Dermis blood vessel endothelial cell (primary cell): ENCODE measurements at regions not wholly inside any gene's neighbourhood (a gene's known extent, or its start where the extent isn't known, plus 50 kb on each side); places are given as distances from the start of the nearest gene placed in this dataset.
A peak's percentile ranks its signal among the peaks of the same experiment; 100 is the strongest.

ENCODE experiments used
- DNase-seq: peaks from one replicate; pipeline ENCODE4 v3.0.0; 2010

DNA sequence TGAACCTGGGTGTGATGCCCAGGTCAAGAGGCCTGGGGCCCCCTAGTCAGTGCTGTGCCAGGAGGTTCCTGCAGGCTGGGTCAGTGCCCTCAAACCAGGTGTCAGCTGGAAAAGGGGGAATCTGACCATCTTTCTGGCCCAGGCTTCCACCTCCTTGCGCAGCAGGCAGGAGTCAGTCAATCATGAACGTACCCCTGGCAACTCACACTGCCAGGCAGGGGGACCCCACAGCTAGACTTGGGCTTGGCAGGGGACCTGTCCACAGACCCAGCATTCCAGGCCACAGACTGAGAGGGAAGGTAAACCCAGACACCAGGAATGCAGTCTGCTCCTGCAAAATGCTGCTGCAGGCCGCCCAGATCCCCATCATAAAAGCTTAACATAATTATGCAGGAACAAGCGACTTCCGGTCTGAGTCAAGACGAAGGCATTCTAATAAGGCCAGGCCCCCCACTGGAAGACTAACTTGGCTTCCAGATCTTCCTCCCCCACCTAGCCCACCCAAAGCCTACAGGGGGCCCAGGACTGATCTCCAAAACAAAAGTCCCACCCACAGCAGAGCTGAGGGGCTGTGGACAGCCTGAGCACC, 156.3 kb downstream of the BCOR start:
- peak; percentile 20 for DNase-seq

DNA sequence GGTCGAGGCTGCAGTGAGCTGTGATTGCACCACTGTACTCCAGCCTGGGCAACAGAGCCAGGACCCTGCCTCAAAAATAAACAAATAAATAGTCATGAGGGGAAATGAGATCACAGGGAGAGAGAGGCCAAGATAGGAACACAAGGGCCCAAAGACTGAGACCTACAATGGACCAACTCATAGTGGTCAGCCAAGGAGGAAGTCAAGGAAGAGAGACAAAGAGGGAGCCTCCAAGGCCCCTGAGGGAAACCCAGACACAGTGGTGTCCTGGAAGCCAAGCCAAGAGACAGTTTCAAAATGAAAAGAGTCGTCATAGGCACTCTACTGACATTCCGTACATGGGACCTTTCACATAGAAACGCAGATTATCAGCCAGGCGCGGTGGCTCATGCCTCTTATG, 153.3 kb downstream of the BCOR start:
- DNase-seq, result no peak

DNA sequence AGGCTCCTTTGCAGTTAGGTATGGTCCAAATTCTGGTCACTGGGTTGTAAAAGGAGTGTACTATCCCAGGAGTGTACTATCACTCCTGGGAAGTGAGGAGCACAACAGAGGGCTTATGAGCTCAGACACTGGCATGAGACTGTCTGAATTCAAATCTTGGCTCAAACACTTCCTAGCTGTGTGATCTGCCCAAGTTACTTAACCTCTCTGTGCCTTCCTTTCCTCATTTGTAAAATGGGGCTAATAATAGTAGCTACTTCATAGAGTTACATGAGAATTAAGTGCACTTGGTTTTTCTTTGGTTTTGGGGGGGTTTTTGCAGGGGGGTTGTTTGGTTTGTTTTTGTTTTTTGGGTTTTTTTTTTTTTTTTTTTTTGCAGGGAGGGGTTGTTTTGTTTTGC, 152.0 kb downstream of the BCOR start:
- DNase-seq, result no peak

DNA sequence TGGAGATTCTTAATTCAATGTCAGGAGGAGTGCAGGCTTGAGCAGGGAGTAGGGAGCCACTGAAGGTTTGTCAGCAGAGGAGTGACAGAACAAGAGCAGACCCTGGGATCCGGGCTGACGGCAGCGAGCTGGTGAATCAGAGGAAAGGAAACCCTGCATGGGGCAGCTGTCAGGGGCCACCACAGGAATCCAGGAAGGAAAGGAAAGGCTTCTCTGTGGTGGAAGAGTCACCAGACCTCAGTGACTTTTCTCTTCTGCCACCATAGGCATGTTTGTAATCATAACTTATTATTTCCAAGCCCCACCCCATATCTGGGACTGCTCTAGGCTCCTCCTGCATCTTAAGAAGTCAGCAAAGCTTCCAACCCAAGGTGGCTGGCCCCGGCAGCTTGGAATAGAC, 150.9 kb downstream of the BCOR start:
- peak; percentile 36 for DNase-seq

DNA sequence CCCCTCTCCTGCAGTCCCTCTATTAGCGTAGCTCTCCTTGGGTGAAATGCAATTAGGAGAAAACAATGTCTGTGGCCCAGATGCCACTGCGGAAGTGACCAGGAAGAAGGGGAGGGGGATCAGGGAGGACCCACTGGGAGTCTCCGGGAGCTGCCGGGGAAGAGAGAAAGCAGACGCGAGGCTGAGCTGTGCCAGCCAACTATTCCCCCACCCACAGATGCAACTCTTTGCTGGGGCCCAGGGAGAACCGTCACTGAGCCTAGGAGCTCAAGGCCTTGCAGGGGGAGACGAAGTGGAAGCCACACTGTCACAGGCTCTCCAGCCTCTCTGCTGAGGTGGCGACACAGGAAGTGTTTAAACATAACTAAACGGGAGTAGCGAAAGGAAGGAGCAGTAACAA, 149.2 kb downstream of the BCOR start:
- DNase-seq, result peak; percentile 11

DNA sequence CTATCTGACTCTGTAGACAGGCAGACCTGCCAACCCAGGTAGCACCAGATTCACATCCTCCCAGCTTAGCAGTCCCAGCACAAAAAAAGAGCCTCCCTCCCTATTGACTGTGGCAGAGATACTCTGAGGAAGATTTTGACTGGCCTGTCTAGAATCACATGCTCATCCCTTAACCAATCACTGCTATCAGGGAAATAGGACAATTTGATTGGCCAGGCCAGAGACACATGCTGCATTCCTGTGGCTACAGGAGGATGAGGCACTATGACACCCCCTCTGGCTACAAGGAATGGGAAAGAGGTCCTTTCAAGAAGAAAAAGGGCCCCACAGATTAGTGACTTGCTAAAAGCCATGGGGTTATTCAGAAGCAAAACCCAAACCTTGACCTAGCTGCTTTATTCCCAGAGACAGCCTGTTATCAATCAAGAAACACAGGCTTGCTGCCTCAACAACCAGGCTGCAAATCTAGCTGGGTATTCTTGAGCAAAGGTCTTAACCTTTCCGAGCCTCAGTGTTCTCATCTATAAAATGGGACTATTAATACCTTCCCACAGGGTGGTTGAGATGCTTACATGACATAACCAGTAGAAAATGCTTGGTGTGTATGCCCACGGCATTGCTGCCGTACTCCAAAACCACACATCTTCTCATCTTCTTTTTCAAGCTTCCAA, 147.6 kb downstream of the BCOR start:
- DNase-seq, result no peak

DNA sequence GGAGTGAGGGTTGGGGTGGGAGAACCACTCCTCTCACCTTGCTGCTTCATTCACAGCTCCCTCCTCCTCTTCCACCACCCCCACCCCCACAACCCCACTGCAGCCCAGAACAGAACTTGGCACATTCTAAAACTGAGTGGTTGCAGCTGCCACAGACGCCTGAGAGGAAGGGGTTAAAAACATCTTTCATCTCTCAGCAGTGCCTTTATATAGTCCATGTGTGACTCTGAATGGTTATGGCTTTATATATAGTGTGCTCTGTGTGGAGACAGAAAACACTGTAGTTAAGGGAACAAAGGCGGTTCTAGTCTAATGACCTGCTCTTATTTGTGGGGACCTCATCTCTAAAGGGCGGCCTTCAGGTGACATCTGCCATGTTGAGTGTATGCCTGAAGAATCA, 144.8 kb downstream of the BCOR start:
- DNase-seq, result no peak

DNA sequence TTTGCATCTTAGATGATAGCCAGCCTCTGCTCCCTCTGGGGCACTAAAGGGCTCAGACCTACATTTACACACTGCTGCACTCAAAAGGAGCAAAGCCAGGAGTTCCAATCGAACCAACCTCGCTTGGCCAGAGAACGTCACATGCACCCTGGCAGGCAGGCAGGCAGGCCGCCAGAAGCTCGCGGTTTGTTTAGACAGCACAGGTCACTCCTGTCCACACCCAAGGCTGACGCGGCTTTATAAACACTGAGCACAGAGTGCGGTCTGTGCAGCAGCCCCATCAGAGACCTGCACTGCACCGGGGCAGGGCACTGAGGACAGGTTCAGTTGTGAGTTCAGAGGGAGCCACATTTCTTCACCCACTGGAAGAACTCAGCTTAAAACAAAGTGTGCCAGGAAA, 143.9 kb downstream of the BCOR start:
- DNase-seq, result peak; percentile 29

DNA sequence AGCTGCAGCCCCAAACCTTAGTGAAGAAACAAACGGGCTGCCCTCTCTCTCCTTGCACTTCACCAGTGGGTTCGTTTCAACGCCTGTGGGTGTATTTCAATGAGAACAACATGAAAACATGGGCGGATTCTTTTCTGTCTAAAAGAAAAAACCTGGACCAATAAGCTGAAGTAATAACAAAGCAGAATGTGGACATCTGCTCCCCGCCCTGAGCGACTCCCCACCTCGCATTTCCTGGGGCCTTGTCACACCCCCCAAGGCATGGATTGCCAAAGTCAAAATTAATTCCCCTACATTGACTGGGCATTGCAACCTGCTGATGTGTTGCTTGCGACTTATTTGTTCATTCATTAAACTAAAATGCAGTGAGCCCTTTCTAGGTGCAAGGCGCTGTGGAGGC, 142.9 kb downstream of the BCOR start:
- DNase-seq, result no peak

DNA sequence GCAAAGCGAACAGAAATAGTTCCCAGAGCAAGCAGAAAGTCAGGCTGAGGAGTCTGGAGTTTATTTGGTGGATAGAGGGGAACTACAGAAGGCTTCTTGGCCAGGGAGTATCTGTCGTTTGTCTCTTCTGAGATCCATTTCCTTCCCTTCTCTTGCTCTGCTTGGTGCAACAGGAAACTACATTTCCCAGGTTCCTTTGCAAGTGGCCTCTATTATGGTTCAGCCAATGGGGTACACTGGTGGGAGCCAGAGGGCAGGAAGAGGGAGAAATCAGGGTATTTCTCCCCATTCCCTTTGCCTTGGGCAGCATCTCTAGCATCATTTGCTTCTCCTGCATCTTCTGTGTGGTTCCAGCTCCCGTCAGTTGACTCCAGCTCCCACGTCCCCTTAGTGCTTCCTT, 142.1 kb downstream of the BCOR start:
- no peak for DNase-seq

DNA sequence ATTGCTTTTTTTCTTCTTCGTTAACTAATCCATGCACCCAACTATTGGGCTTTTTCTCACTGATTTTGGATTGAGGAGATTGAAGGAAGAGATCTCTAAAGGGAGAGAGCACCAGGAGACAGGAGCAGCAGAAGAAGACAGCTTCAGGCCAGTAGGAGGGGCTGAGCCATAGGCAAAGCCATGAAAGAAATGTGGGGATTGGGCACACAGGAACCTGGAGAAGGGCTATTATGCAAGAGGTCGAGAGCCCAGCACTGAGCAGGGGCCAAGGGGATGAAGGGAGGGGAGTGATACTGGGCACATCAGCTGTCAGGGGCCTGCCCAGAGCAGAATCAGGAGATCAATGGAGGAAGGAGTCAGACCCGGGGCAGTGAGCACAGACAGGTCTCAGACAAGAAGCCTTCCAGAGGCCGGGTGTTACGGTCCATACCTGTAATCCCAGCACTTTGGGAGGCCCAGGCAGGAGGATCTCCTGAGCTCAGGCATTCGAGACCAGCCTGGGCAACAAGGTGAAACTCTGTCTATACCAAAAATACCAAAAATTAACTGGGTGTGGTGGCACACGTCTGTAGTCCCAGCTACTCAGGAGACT, 140.9 kb downstream of the BCOR start:
- DNase-seq, result no peak

DNA sequence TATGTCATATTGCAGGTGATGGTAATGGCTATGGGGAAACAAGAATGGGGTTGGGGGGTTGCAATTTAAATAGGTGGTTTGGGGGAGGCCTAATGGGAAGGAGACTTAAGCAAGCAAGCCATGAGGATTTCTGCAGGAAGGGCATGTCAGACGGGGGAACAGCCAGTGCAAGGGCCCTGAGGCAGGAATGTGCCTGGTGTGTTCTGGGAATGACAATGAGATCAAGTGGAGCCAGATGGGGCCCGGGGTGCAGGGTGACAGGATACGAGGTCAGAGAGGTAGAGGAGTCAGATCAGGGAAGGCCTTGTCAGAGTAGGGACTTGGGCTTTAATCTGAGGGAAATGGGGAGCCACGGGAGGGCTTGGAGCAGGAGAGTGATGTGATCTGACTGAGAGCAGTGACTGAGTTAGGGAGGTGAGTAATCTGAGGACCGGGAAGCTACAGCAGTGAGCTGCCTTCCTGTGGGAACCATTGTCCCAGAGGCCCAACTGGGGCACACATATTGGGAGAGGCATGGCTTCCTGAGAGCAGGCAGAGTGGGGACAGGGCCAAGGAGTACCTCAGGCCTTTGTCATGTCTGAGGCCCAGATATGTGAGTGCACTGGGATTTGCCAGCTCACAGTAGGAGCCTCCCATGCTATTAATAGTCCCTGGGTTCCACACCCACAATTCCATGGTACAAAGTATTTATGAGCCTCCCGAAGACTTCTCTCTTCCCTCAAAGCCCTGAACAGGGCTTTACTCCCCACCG, 139.8 kb downstream of the BCOR start:
- peak; percentile 43 for DNase-seq

DNA sequence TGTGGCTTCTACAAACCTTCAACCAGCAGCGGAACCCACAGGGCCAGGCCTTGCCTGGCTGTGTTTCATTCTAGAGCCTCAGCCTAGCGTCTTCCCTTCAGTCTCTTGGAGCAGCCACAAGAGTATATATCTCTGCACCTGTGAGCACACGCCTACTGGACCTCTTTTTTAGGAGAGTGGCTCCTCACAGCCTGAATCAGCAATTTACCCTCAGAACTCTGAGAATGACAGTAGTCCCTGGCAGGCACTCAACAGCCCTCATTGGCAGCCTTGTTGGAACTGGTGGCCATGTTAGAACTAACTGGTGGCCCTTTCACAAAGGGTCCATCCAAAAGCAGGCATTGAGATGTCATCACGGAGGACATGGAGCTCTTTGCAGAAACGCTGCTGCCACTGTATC, 138.9 kb downstream of the BCOR start:
- no peak for DNase-seq

DNA sequence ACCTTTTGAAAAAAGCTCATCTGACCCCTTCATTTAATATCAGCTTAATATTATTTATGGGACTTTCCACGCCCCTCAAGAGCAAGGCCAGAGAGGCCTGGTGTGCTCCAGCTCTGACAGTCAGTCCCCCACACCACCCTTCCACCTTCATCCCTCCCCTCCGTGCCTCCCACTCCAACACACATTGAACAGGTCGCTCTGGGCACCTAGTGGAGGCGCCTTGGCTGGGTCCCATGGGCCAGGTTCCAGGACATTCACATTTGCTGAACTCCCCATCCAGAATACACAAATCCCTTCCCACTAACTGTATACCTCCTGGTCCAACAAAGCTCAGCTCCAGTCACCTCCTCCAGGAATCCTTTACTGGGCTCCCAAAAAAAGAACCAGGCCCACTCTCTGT, 137.5 kb downstream of the BCOR start:
- DNase-seq, result no peak

DNA sequence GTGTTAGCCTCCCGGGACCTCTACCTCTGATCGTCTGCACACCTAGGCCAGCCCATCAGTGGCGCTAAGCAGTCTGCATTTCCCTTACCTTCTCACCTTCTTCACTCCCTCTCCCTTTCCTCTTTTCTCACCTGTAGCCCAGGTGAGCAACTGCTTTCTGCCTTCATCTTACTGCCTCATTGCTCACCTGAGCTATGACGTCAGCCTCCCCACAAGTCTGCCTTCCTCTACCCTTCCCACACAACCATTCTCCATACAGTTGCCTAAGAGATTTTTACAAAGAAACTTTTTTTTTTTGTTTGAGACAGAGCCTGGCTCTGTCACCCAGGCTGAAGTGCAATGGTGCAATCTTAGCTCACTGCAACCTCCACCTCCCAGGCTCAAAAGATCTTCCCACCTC, 136.3 kb downstream of the BCOR start:
- DNase-seq, result no peak

DNA sequence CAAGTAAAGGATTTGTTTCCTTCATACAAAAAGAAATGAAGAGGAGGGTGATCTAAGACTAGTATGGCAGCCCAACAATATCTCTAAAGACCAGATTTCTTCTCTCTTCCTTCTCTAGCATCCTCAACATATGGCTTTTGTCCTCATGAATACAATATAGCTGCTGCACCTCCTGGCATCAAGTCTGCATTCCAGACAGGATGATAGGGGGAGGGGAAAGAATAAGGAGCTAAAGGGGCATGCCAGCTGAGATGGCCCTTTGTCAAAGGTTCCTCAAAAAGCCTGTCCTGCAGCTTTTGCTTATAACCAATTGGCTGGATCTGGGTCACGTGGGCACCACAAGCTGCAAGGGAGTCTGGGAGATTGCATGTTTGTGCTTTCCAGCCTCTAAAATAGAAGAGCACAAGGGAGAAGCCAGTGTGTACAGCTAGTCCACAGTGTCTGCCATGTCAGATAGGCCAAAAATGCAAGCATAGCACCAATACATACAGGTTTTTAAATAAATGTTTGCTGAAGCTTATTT, 132.6 kb downstream of the BCOR start:
- DNase-seq, result no peak

DNA sequence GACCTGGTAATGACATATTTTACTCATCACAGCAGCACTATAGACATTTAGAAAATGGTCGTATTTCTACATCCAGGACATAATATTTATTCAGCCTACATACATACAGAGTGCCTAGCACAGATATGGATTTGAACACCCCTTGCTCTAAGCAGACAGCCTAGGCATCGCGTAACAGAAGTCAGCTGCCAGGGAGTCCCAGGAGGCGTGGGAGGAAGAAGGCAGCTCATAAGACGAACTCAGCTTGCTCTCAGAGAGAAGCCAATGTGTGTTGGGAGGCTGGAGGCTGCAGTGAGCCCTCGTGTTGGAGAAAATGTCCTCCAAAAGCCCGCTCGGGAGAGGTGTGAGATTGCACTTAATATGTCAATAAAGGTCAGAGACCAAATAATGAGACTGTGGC, 131.6 kb downstream of the BCOR start:
- DNase-seq, result no peak

DNA sequence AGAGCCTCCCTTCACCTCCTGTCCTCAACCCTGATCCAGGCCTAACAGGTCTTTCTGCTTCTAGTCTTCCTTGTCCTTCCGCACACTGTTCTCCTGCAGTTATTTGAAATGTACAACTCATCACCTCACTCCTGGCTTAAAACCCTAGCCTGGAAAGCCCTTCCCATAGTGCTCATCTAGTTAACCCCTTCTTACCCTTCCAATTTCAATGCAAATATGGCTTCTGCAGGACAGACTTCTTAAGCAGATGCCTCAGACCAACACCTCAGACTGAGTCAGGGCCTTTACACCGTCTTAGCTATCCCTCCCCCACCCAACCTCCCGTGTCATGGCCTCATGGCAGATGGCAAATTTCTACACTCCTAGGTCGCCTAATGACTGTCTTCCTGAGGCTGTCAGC, 130.4 kb downstream of the BCOR start:
- DNase-seq, result no peak

DNA sequence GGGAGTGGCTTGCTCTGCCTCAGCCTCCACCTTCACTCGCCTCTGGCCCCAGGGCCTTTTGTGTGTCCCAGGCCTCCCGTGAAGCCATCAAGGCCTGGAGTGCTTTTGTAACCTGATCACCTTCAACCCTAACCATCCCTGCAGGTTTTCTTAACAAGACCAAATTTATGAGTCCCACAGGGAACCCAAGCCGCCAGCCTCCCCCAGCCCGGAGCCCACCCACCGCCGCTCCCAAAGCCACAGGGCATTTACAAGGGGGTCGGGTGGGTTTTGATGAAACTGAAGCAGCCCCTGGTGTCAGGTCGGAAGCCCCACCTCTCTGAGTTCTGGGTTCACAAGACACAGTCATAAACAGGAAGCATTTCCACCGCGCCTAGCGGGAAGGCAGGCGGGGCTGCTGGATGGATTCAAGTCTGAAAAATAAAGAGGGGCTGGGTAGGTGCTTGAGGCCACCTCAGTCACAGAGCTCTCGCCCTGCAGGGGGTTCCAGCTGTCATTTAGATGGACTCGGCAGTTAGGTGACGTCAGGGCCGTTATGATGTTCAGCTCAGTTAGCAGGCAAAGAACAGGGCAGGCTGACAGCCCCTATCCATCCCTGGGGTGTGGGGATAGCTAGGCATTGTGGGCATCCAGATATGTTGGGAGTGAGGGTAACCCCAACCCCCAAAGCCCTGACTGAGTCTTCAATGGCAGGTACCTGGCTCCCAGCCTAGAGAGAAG, 128.5 kb downstream of the BCOR start:
- DNase-seq, result peak; percentile 20

DNA sequence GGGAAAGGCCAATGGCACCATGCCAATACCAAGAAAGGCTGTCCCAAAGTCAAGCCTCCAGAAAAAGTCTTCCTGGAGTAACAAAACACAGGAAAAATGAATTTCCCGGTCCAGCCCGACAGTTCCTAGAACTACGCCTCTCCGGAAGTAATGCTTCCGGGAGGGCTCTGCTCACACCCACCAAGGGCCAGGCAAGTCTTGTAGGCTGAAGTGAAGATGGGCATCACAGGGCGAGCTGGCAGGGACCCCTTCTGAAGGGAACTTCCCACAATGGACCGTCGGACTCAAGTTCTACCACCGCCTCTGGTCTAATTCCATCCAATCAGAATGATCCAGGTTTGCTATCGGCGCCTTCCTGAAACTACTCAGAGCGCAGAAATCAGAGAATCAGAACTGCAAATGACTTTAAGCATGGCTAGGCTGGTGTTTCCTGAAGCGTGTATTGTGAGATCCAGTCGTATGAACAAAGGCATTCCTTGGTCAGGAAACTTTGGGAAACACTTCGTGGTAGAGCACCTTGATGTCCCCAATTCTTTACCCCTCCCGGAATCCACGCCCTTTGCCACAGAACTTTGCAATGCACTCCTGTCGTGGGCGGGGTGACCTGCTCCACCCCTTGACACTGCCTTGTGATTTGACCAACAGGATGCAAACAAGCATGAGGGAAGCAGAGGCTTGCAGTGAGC, 127.8 kb downstream of the BCOR start:
- peak; percentile 55 for DNase-seq

DNA sequence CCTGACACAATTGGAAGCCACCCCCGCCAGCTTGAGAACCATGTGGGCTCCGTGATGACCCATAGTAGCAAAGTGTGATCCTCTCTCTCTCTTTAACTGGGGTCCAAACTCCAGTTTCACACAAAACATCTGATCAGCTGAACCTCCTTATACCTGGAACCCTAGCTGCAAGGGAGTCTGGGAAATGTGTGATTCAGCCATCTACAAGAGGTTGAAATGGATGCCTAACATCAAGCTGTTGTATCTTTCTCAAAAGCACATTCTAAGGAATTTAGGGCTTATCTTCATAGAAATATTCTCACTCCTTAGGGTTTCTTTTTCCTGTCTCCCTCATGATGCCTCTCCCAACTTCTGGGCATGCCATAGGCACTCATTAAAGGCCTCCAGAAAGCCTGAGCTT, 126.0 kb downstream of the BCOR start:
- no peak for DNase-seq

DNA sequence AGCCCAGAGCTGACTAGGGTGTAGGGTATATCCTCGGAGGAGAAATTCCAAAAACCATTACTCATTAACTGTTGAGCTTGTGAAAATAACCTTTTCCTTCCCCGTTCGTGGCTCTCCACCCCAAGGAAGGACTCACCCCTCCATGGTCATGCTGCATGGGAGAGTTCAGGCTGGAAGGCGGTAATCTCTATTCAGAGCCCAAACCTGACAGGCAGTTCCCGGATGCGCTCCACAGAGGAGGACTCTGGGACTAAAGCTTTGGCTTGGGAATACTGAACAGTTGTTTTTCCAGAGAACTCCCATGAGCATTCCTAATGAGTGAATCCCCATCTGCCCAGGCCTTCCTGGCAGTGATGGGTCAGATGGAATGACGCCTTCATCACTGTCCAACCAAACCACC, 125.4 kb downstream of the BCOR start:
- no peak for DNase-seq
